ENCODE measurements at regions not wholly inside any gene's neighbourhood (a gene's known extent, or its start where the extent isn't known, plus 50 kb on each side); places are given as distances from the start of the nearest gene placed in this dataset.

DNA sequence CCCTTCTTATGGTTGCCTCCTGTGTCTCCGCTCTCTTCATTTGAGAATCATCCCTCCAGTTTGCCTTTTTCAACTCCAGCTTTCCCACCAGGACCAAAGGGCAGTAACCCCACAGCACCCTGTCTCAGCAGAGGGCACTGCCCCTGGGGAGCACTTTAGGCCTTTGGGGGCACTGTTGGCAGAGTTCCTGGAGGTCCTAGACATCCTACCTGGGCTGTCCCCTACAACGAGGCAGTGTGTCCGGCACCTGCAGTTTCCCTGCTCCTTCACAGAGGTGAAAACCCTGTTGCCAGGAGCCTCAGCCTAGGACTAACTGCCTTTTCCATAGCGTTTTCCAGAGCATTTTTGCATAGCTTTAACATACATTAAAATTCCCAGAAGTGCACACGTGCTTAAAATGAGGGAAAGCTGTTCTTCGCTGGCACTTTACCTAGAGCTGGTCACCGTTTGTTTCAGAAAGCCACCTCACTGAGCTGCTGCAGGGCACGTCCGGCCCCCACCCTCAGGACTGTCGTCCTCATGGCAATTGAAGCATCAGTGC, 234.9 kb downstream of the TEX29 start:
- DNase-seq (ENCODE audit: low read depth in 2 of 3, low spot score in 1 of 3), result no peak

DNA sequence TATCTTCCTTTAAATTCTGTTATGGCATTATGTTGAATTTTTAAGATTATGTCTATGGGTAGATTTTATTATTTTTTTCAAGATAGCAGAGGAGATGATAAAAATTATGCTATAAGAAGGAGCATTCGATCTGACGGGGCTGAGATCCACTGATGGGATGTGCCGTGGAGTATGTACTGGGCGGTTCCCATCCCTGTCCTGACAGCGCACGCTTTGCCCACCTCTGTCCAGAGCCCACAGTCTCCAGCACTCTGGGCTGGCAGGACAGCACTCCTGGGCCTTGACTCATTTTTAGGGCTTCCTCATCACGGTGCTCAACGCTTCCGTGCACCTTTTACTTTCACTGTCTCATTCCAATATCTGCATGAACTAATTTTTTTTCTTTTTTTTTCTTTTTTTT, 235.5 kb downstream of the TEX29 start:
- no peak for DNase-seq (ENCODE audit: low read depth in 2 of 3, low spot score in 1 of 3)

GRCh38 chr13:111556496-111556895, 236.1 kb downstream of the TEX29 start:
- no peak for DNase-seq (ENCODE audit: low read depth in 2 of 3, low spot score in 1 of 3)

DNA sequence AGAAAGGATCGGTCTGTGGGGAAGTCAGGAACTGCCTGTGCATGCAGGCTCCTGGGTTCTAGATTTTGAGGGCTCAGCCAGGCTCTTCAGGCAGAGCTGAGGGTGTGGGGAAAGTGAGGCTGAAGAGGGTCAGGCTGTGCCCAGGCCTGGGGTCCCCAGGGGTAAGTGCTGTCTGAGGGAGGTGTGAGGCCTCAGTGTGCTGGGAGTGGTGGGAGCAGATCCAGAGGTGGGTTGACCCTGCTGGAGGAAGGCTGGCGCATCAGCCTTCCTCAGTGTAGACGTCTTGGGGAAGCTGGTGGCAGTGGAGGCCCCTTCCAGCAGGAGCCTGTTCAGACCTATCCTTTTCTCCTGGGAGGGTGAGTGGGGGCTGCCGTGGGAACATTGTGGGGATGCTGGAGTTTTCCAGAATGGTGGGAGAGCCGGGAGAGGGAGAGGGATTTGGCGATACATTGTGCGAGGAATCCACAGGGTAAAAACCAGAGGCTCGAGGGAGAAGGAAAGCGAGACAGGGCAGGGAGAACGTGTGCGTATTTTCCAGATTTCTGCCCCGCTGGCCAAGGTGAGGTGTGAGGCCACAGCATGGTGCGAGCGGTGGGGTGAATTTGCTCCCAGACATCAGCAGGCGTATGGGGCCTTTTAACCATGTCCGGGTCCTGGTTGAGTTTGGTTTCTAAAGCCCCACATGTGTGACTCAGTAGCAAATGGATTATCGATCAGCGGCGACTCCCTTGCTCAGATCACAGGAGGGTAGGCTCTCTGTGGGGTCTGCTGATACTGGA, 237.7 kb downstream of the TEX29 start:
- DNase-seq (ENCODE audit: low read depth in 2 of 3, low spot score in 1 of 3), result no peak

- no peak for DNase-seq (ENCODE audit: low read depth in 2 of 3, low spot score in 1 of 3)
These were observed 238.3 kb downstream of the TEX29 start for GRCh38 chr13:111558700-111559088.

GRCh38 chr13:111559612-111560403, 239.4 kb downstream of the TEX29 start:
- DNase-seq (ENCODE audit: low read depth in 2 of 3, low spot score in 1 of 3), result no peak

DNA sequence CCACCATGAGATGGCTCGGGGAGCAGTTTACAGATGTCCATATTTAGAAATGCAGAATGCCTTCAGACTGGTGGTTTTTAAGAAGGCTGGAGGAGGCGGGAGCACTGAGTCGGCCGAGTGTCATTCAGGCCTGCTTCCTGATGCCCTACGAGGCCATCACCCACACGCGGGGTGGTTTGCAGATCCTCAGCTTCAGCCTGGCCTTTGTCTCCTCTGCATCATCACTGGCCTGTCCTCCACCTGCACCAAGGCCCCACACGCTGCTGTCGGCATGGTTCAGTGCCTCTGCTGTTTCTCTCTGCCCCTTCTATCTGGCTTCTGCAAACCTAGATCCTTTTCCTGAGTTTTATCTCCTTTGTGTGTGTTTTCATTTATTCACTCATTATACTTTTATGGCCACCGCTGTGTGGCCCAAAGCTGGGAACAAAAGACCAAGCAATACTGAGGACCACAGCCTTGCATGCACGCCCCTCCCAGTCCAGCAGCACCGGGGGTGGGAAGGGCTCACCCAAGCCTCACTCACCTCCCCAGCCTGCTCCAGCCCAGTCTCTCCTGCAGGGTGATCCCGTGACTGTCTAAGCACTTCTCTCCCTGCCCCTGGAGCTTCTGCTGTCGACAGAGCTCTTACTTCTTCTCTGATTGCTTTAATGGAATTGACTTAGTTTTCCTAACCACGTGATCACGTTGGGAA, 240.8 kb downstream of the TEX29 start:
- no peak for DNase-seq (ENCODE audit: low read depth in 2 of 3, low spot score in 1 of 3)

DNA sequence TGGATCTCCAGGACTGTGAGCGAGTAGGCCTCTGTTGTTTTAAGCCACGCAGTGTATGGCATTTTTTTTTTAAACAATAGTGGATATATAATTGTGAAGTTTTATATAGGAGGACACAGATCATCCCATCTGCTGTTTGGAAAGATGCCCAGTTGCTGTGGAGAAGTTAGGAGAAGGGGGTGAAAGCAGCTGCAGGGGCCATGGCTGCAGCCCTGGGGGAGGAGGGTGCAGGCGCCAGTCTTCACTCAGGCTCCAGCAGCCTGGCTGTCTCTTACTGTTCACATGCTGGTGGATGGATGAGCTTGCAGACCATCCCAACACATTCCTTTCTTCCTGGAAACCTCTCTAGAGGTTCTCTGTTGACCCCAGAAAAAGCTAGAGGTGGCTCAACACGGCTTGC, 242.3 kb downstream of the TEX29 start:
- no peak for DNase-seq (ENCODE audit: low read depth in 2 of 3, low spot score in 1 of 3)

- no peak for DNase-seq (ENCODE audit: low read depth in 2 of 3, low spot score in 1 of 3)
These were observed 244.2 kb downstream of the TEX29 start for GRCh38 chr13:111564606-111565005.

GRCh38 chr13:111565400-111565799, 245.0 kb downstream of the TEX29 start:
- no peak for DNase-seq (ENCODE audit: low read depth in 2 of 3, low spot score in 1 of 3)

- no peak for DNase-seq (ENCODE audit: low read depth in 2 of 3, low spot score in 1 of 3)
These were observed 246.1 kb downstream of the TEX29 start for GRCh38 chr13:111566567-111566966.

GRCh38 chr13:111567637-111568036, 247.2 kb downstream of the TEX29 start:
- DNase-seq (ENCODE audit: low read depth in 2 of 3, low spot score in 1 of 3), result no peak

- no peak for DNase-seq (ENCODE audit: low read depth in 2 of 3, low spot score in 1 of 3)
These were observed 247.8 kb downstream of the TEX29 start for GRCh38 chr13:111568290-111568689.

GRCh38 chr13:111570911-111571310, 250.5 kb downstream of the TEX29 start:
- no peak for DNase-seq (ENCODE audit: low read depth in 2 of 3, low spot score in 1 of 3)

- DNase-seq (ENCODE audit: low read depth in 2 of 3, low spot score in 1 of 3), result no peak
These were observed 252.7 kb downstream of the TEX29 start for GRCh38 chr13:111572956-111573761.

DNA sequence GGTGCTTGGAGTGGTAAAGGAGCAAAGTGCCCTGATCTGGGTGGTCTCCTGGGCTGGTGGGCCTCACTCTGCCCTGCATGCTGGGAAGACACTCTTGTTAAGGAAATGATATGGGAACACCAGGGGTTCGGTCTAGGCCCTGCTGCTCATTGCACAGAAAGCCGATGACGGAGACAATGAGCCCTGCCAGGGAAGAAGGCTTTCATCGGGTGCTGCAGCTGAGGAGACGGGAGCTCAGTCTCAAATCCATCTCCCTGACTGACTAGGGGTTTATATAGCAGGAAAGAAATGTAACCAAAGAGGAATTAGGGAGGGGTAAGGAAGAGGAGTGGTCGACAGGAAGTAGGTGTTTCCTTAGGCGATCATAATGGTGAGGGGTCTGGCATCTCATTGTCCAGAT, 253.4 kb downstream of the TEX29 start:
- DNase-seq (ENCODE audit: low read depth in 2 of 3, low spot score in 1 of 3), result no peak

DNA sequence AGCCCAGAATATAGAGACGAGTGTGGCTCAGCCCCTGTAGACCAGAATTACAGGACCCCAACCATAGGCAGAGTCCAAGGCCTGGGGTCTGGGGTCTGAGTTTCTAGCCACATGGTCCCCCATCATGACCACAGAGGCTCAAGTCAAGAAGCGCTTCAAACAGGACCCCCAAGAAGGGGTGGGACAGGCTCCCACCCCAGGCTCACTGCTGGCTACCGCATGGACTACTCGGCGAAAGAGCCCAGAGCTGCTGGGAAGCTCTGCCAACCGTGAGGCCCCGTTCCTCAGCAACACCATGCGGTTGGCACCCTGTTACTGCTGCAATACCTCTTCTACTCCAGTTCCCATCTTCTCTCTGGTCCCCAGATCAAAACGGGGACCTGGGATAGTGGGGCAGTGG, 254.8 kb downstream of the TEX29 start:
- no peak for DNase-seq (ENCODE audit: low read depth in 2 of 3, low spot score in 1 of 3)

GRCh38 chr13:111575719-111576118, 255.3 kb downstream of the TEX29 start:
- no peak for DNase-seq (ENCODE audit: low read depth in 2 of 3, low spot score in 1 of 3)

GRCh38 chr13:111577208-111577828, 256.9 kb downstream of the TEX29 start:
- DNase-seq (ENCODE audit: low read depth in 2 of 3, low spot score in 1 of 3), result no peak

- DNase-seq (ENCODE audit: low read depth in 2 of 3, low spot score in 1 of 3), result no peak
These were observed 257.6 kb downstream of the TEX29 start for GRCh38 chr13:111577956-111578605.

Data from stimulated activated CD4-positive, alpha-beta T cell treated with anti-CD3 and anti-CD28 coated beads, Interleukin-12 subunit alpha, Interleukin-12 subunit beta, amount 100 ng/mL, for 48 hours (primary cell).